ENCODE measurements at regions not wholly inside any gene's neighbourhood (a gene's known extent, or its start where the extent isn't known, plus 50 kb on each side); places are given as distances from the start of the nearest gene placed in this dataset.

- TF ChIP-seq CTCF (IDR thresholded peaks at IDR 0.05) = no peak
- TF ChIP-seq POLR2A (IDR thresholded peaks at IDR 0.05) = no peak
These were observed 355.5 kb downstream of the CDC14C start for GRCh38 chr7:49279891-49280290.
